H9 (cell line): ENCODE measurements at regions not wholly inside any gene's neighbourhood (a gene's known extent, or its start where the extent isn't known, plus 50 kb on each side); places are given as distances from the start of the nearest gene placed in this dataset.

ENCODE experiments used
- DNase-seq: peaks from one replicate; pipeline ENCODE4 v3.0.0-alpha.2; 2017
- H2AFZ ChIP-seq: one replicate; pipeline ENCODE4 v1.6.1; 2013; ENCODE audit warnings: mild to moderate bottlenecking, low read length, control low read depth, moderate library complexity
- H2AK5ac ChIP-seq: 2 replicates; pipeline ENCODE4 v1.6.1; 2013; ENCODE audit warnings: low read length, control low read depth, mixed read lengths; ENCODE audit not compliant: insufficient read length
- H2BK120ac ChIP-seq: one replicate; pipeline ENCODE4 v1.6.1; 2013; ENCODE audit warnings: low read depth, mild to moderate bottlenecking, low read length, control low read depth, inconsistent platforms; ENCODE audit not compliant: poor library complexity, severe bottlenecking
- H2BK12ac ChIP-seq: 2 replicates; pipeline ENCODE4 v1.6.1; 2013; ENCODE audit warnings: low read length, control low read depth, mixed read lengths, low read depth; ENCODE audit not compliant: insufficient read length
- H2BK15ac ChIP-seq: 2 replicates; pipeline ENCODE4 v1.6.1; 2013; ENCODE audit warnings: low read depth, low read length, control low read depth
- H2BK20ac ChIP-seq: one replicate; pipeline ENCODE4 v1.6.1; 2013; ENCODE audit warnings: low read depth, mild to moderate bottlenecking, low read length, control low read depth, inconsistent platforms; ENCODE audit not compliant: poor library complexity, severe bottlenecking
- H2BK5ac ChIP-seq: 2 replicates; pipeline ENCODE4 v1.6.1; 2013; ENCODE audit warnings: low read length, control low read depth, mixed read lengths; ENCODE audit not compliant: insufficient read length
- H3K14ac ChIP-seq: 2 replicates; pipeline ENCODE4 v1.6.1; 2013; ENCODE audit warnings: low read length, control low read depth; ENCODE audit not compliant: insufficient read depth
- H3K18ac ChIP-seq: 2 replicates; pipeline ENCODE4 v1.6.1; 2013; ENCODE audit warnings: low read depth, mild to moderate bottlenecking, mixed read lengths, low read length, control low read depth; ENCODE audit not compliant: insufficient read length
- H3K23ac ChIP-seq: 2 replicates; pipeline ENCODE4 v1.6.1; 2013; ENCODE audit warnings: low read length, control low read depth, mixed read lengths, low read depth; ENCODE audit not compliant: insufficient read length
- H3K23me2 ChIP-seq: 2 replicates; pipeline ENCODE4 v1.6.1; 2013; ENCODE audit warnings: low read depth, mild to moderate bottlenecking, mixed read lengths, low read length, control low read depth; ENCODE audit not compliant: insufficient read length, poor library complexity, severe bottlenecking
- H3K27ac ChIP-seq: 2 replicates; pipeline ENCODE4 v1.5.1; 2013; ENCODE audit warnings: low read length, control low read depth, mixed read lengths, low read depth; ENCODE audit not compliant: insufficient read length
- H3K27me3 ChIP-seq: 2 replicates; pipeline ENCODE4 v1.6.1; 2013; ENCODE audit warnings: low read length, control low read depth, inconsistent platforms; ENCODE audit not compliant: insufficient read depth
- H3K4ac ChIP-seq: 2 replicates; pipeline ENCODE4 v1.6.1; 2013; ENCODE audit warnings: low read depth, mild to moderate bottlenecking, control low read depth, inconsistent platforms, low read length, moderate library complexity
- H3K4me1 ChIP-seq: 2 replicates; pipeline ENCODE4 v1.6.1; 2013; ENCODE audit warnings: low read length, control low read depth, inconsistent platforms; ENCODE audit not compliant: insufficient read depth
- H3K4me2 ChIP-seq: 2 replicates; pipeline ENCODE4 v1.6.1; 2013; ENCODE audit warnings: low read length, control low read depth, mixed read lengths; ENCODE audit not compliant: insufficient read length, insufficient read depth
- H3K56ac ChIP-seq: 2 replicates; pipeline ENCODE4 v1.6.1; 2013; ENCODE audit warnings: low read depth, mild to moderate bottlenecking, mixed read lengths, low read length, control low read depth; ENCODE audit not compliant: insufficient read length
- H3K79me1 ChIP-seq: 2 replicates; pipeline ENCODE4 v1.6.1; 2013; ENCODE audit warnings: low read depth, mild to moderate bottlenecking, moderate library complexity, low read length, control low read depth, inconsistent platforms; ENCODE audit not compliant: insufficient read depth, poor library complexity, severe bottlenecking
- H3K79me2 ChIP-seq: 2 replicates; pipeline ENCODE4 v1.6.1; 2013; ENCODE audit warnings: low read length, control low read depth, inconsistent platforms; ENCODE audit not compliant: insufficient read depth
- H3K9ac ChIP-seq: 2 replicates; pipeline ENCODE4 v1.6.1; 2013; ENCODE audit warnings: low read length, control low read depth, mixed read lengths; ENCODE audit not compliant: insufficient read length; ENCODE audit errors: extremely low read depth
- H3K9me3 ChIP-seq: one replicate; pipeline ENCODE4 v1.6.1; 2013; ENCODE audit warnings: low read depth, low read length, inconsistent platforms; ENCODE audit not compliant: control insufficient read depth
- H3T11ph ChIP-seq: one replicate; pipeline ENCODE4 v1.6.1; 2013; ENCODE audit warnings: mild to moderate bottlenecking, low read length, control low read depth, inconsistent platforms
- H4K20me1 ChIP-seq: one replicate; pipeline ENCODE4 v1.6.1; 2013; ENCODE audit not compliant: control insufficient read depth, insufficient read length, insufficient read depth
- H4K5ac ChIP-seq: 2 replicates; pipeline ENCODE4 v1.6.1; 2013; ENCODE audit warnings: low read depth, mild to moderate bottlenecking, mixed read lengths, low read length, control low read depth; ENCODE audit not compliant: insufficient read length
- H4K8ac ChIP-seq: replicated peaks from 2 replicates; pipeline ENCODE4 v1.6.1; 2013; ENCODE audit warnings: low read length, control low read depth, mixed read lengths, low read depth; ENCODE audit not compliant: insufficient read length
- H4K91ac ChIP-seq: 2 replicates; pipeline ENCODE4 v1.6.1; 2013; ENCODE audit warnings: low read depth, mild to moderate bottlenecking, moderate library complexity, mixed read lengths, low read length, control low read depth; ENCODE audit not compliant: insufficient read length
- H3K27ac Mint-ChIP-seq, 3 experiments: 2 replicates in 2 of 3; 3 replicates in 1 of 3; pipeline ENCODE4 v1.8.0; 2020 to 2021; ENCODE audit warnings: mixed read lengths in 3 of 3, mild to moderate bottlenecking in 1 of 3, moderate library complexity in 1 of 3
- H3K27me3 Mint-ChIP-seq: 2 replicates; pipeline ENCODE4 v1.8.0; 2021; ENCODE audit warnings: low read depth, mild to moderate bottlenecking, moderate library complexity, mixed read lengths
- H3K36me3 Mint-ChIP-seq, 3 experiments: 2 replicates in 2 of 3; 3 replicates in 1 of 3; pipeline ENCODE4 v1.8.0; 2020 to 2021; ENCODE audit warnings: low read depth in 3 of 3, mixed read lengths in 3 of 3; ENCODE audit not compliant: insufficient read depth in 1 of 3
- H3K4me1 Mint-ChIP-seq, 2 experiments: 2 replicates each; pipeline ENCODE4 v1.8.0; 2020; ENCODE audit warnings: mixed read lengths in 2 of 2
- H3K4me3 Mint-ChIP-seq, 2 experiments: 2 replicates in 1 of 2; 3 replicates in 1 of 2; pipeline ENCODE4 v1.8.0; 2020 to 2021; ENCODE audit warnings: mild to moderate bottlenecking in 2 of 2, mixed read lengths in 2 of 2, moderate library complexity in 1 of 2
- H3K9me3 Mint-ChIP-seq, 2 experiments: 2 replicates in 1 of 2; 3 replicates in 1 of 2; pipeline ENCODE4 v1.8.0; 2020; ENCODE audit warnings: mild to moderate bottlenecking in 2 of 2, mixed read lengths in 2 of 2, moderate library complexity in 1 of 2
- CTCF ChIP-seq: fragments of 200-600 bp; sonication (generic); conservative IDR thresholded peaks from 3 replicates; pipeline ENCODE4 v1.8.0; 2021; ENCODE audit warnings: antibody characterized with exemption, mild to moderate bottlenecking
- WGBS: extraction: QIAGEN DNeasy Blood & Tissue Kit; methylation state at CpG from one replicate; pipeline ENCODE4 v1.1.7; 2013; ENCODE audit warnings: missing lambda C conversion rate, low lambda C conversion rate, mixed read lengths; ENCODE audit not compliant: insufficient read length; ENCODE audit errors: extremely low coverage; 5-methylcytosine and 5-hydroxymethylcytosine counted together

- H3K23me2 ChIP-seq: no peaks in the 10 kb centered on the region
- H2BK20ac ChIP-seq: no peak overlapping the region
- no peak overlapping the region for H4K8ac ChIP-seq
- H3K27me3 ChIP-seq: no peaks in the 10 kb centered on the region
- no peak for TF ChIP-seq CTCF
- no peak overlapping the region for H3K18ac ChIP-seq
- H4K20me1 ChIP-seq: no peaks in the 10 kb centered on the region
- H3K14ac ChIP-seq: no peak overlapping the region
- no peaks in the 10 kb centered on the region for H3K79me2 ChIP-seq
- Mint-ChIP-seq H3K9me3 (peaks cover 9% of the 10 kb centered on the region in 2 experiments; a peak in 4 of 5 replicates), H3K4me1 (no peaks in the 10 kb centered on the region), H3K27ac (no peak overlapping the region), H3K36me3 (peaks cover 0 to 13% (median 3%) of the 10 kb centered on the region in 3 experiments; a peak in 2 of 7 replicates), H3K4me3 (no peak overlapping the region), H3K27me3 (no peaks in the 10 kb centered on the region)
- no peak overlapping the region for H3T11ph ChIP-seq
- H3K4me2 ChIP-seq: no peak overlapping the region
- H3K4ac ChIP-seq: no peak overlapping the region
- H3K4me1 ChIP-seq: no peaks in the 10 kb centered on the region
- DNase-seq: no peak
- no peaks in the 10 kb centered on the region for H3K9me3 ChIP-seq
- H2BK5ac ChIP-seq: no peak overlapping the region
- no peaks in the 10 kb centered on the region for H3K79me1 ChIP-seq
- no peak overlapping the region for H2BK12ac ChIP-seq
- no peak overlapping the region for H3K23ac ChIP-seq
- WGBS: no CpG with 5 or more reads among the region's 5 CpGs
- no peak overlapping the region for H2AFZ ChIP-seq
- H2BK120ac ChIP-seq: no peak overlapping the region
- no peak overlapping the region for H3K27ac ChIP-seq
- H4K91ac ChIP-seq: no peak overlapping the region
- H2BK15ac ChIP-seq: no peak overlapping the region
- H3K56ac ChIP-seq: no peak overlapping the region
- no peak overlapping the region for H4K5ac ChIP-seq
- no peak overlapping the region for H3K9ac ChIP-seq
- H2AK5ac ChIP-seq: no peak overlapping the region
Measured at GRCh38 chr18:68426731-68427315, 288.1 kb downstream of the TMX3 start.
